HEK293 (cell line): ENCODE measurements at regions not wholly inside any gene's neighbourhood (a gene's known extent, or its start where the extent isn't known, plus 50 kb on each side); places are given as distances from the start of the nearest gene placed in this dataset.

Source experiments
- CTCF ChIA-PET: fragments of 350-600 bp; formaldehyde crosslinking; extraction: SDS; loops from one replicate; lab custom pipeline; 2021; ENCODE audit warnings: antibody characterized with exemption; lab: Yijun Ruan, JAX
- POLR2A ChIA-PET: fragments of 300-600 bp; formaldehyde crosslinking; extraction: SDS; loops from one replicate; lab custom pipeline; 2020; ENCODE audit warnings: antibody characterized with exemption, inconsistent platforms; lab: Yijun Ruan, JAX
- H3K27ac ChIP-seq: fragments of 200-500 bp; sonication (Bioruptor generic); 2 replicates; pipeline ENCODE4 v1.5.1; 2014; ENCODE audit warnings: low read depth, low read length, control low read depth, inconsistent platforms; ENCODE audit errors: extremely low read depth
- H3K36me3 ChIP-seq, 2 experiments: fragments of 200-500 bp in 1 of 2; sonication (Bioruptor generic) in 1 of 2; 1 replicate in 1 of 2; 2 replicates in 1 of 2; pipeline ENCODE4 v1.5.1; 2014 to 2017; ENCODE audit warnings: inconsistent platforms in 2 of 2, low read length in 2 of 2; ENCODE audit not compliant: control insufficient read depth in 2 of 2, insufficient read depth in 1 of 2
- H3K4me1 ChIP-seq: fragments of 200-500 bp; sonication (Bioruptor generic); 2 replicates; pipeline ENCODE4 v1.5.1; 2014; ENCODE audit warnings: mild to moderate bottlenecking, low read length, inconsistent platforms; ENCODE audit not compliant: control insufficient read depth, insufficient read depth
- H3K4me3 ChIP-seq: 2 replicates; pipeline ENCODE4 v1.5.1; 2011; ENCODE audit warnings: low read depth, mild to moderate bottlenecking, control low read depth, low read length, moderate library complexity
- H3K9me3 ChIP-seq: fragments of 200-500 bp; sonication (Bioruptor generic); 2 replicates; pipeline ENCODE4 v1.5.1; 2014; ENCODE audit warnings: low read depth, low read length, inconsistent platforms; ENCODE audit not compliant: control insufficient read depth, insufficient read depth
- AEBP2 ChIP-seq: fragments of 450-650 bp; formaldehyde crosslinking; IDR thresholded peaks from 2 replicates; pipeline ENCODE4 v1.5.1; 2016; ENCODE audit warnings: missing biosample characterization, missing genetic modification characterization, borderline replicate concordance
- BCL11B ChIP-seq: fragments of 450-650 bp; formaldehyde crosslinking; IDR thresholded peaks from 2 replicates; pipeline ENCODE4 v1.5.1; 2016; ENCODE audit warnings: low read depth, missing biosample characterization, missing genetic modification characterization
- CTCF ChIP-seq: fragments of 450-650 bp; formaldehyde crosslinking; IDR thresholded peaks from 2 replicates; pipeline ENCODE4 v1.5.1; 2016; ENCODE audit warnings: missing biosample characterization, missing genetic modification characterization
- GFI1B ChIP-seq: fragments of 450-650 bp; formaldehyde crosslinking; IDR thresholded peaks from 2 replicates; pipeline ENCODE4 v1.5.1; 2016; ENCODE audit warnings: missing biosample characterization, missing genetic modification characterization
- KLF8 ChIP-seq: fragments of 450-650 bp; formaldehyde crosslinking; IDR thresholded peaks from 2 replicates; pipeline ENCODE4 v1.5.1; 2016; ENCODE audit warnings: missing biosample characterization, missing genetic modification characterization
- PRDM1 ChIP-seq: fragments of 450-650 bp; formaldehyde crosslinking; IDR thresholded peaks from 2 replicates; pipeline ENCODE4; 2016; ENCODE audit warnings: missing biosample characterization, missing genetic modification characterization
- PRDM10 ChIP-seq: fragments of 450-650 bp; formaldehyde crosslinking; IDR thresholded peaks from 2 replicates; pipeline ENCODE4 v1.5.1; 2016; ENCODE audit warnings: missing biosample characterization, missing genetic modification characterization
- SETDB1 ChIP-seq: IDR thresholded peaks from one replicate; pipeline ENCODE4 v1.6.1; 2017; ENCODE audit warnings: mild to moderate bottlenecking, low read length, moderate library complexity, mixed read lengths; ENCODE audit not compliant: insufficient read length
- TCF7L2 ChIP-seq: IDR thresholded peaks from 2 replicates; pipeline ENCODE4 v1.6.1; 2011; ENCODE audit warnings: low read depth, mild to moderate bottlenecking, inconsistent platforms, low read length, moderate library complexity, borderline replicate concordance
- ZBTB17 ChIP-seq: fragments of 450-650 bp; formaldehyde crosslinking; IDR thresholded peaks from 2 replicates; pipeline ENCODE4 v1.5.1; 2016; ENCODE audit warnings: missing biosample characterization, missing genetic modification characterization
- ZBTB48 ChIP-seq: fragments of 450-650 bp; formaldehyde crosslinking; IDR thresholded peaks from 2 replicates; pipeline ENCODE4 v1.5.1; 2016; ENCODE audit warnings: missing biosample characterization, missing genetic modification characterization
- ZFP37 ChIP-seq: fragments of 450-650 bp; formaldehyde crosslinking; IDR thresholded peaks from 2 replicates; pipeline ENCODE4 v1.5.1; 2016; ENCODE audit warnings: missing biosample characterization, missing genetic modification characterization
- ZNF175 ChIP-seq: fragments of 450-650 bp; formaldehyde crosslinking; IDR thresholded peaks from 2 replicates; pipeline ENCODE4 v1.5.1; 2016; ENCODE audit warnings: missing biosample characterization, missing genetic modification characterization
- ZNF184 ChIP-seq: fragments of 450-650 bp; IDR thresholded peaks from 2 replicates; pipeline ENCODE4 v1.5.1; 2018; ENCODE audit warnings: missing biosample characterization, mild to moderate bottlenecking, missing genetic modification characterization
- ZNF23 ChIP-seq: fragments of 450-650 bp; formaldehyde crosslinking; IDR thresholded peaks from 2 replicates; pipeline ENCODE4 v1.5.1; 2016; ENCODE audit warnings: missing biosample characterization, missing genetic modification characterization, borderline replicate concordance
- ZNF354C ChIP-seq: fragments of 450-650 bp; formaldehyde crosslinking; IDR thresholded peaks from 2 replicates; pipeline ENCODE4 v1.5.1; 2016; ENCODE audit warnings: missing biosample characterization, missing genetic modification characterization, low read depth, borderline replicate concordance
- ZNF391 ChIP-seq: fragments of 450-650 bp; formaldehyde crosslinking; IDR thresholded peaks from 2 replicates; pipeline ENCODE4 v1.5.1; 2016; ENCODE audit warnings: low read depth, missing biosample characterization, missing genetic modification characterization, borderline replicate concordance
- ZNF416 ChIP-seq: fragments of 450-650 bp; formaldehyde crosslinking; IDR thresholded peaks from 2 replicates; pipeline ENCODE4 v1.5.1; 2016; ENCODE audit warnings: missing biosample characterization, missing genetic modification characterization
- ZNF426 ChIP-seq: fragments of 450-650 bp; formaldehyde crosslinking; IDR thresholded peaks from 2 replicates; pipeline ENCODE4 v1.5.1; 2017; ENCODE audit warnings: missing biosample characterization, missing genetic modification characterization, mild to moderate bottlenecking, inconsistent platforms, moderate library complexity
- ZNF513 ChIP-seq: fragments of 450-650 bp; IDR thresholded peaks from 2 replicates; pipeline ENCODE4 v1.5.1; 2018; ENCODE audit warnings: missing biosample characterization, missing genetic modification characterization
- ZNF571 ChIP-seq: fragments of 450-650 bp; formaldehyde crosslinking; IDR thresholded peaks from 2 replicates; pipeline ENCODE4 v1.5.0; 2017; ENCODE audit warnings: missing biosample characterization, missing genetic modification characterization
- ZNF701 ChIP-seq: fragments of 450-650 bp; formaldehyde crosslinking; IDR thresholded peaks from 2 replicates; pipeline ENCODE4 v1.5.1; 2016; ENCODE audit warnings: missing biosample characterization, missing genetic modification characterization
- ZNF777 ChIP-seq: fragments of 450-650 bp; formaldehyde crosslinking; IDR thresholded peaks from 2 replicates; pipeline ENCODE4 v1.5.1; 2017; ENCODE audit warnings: missing biosample characterization, missing genetic modification characterization, borderline replicate concordance
- ZNF791 ChIP-seq: fragments of 450-650 bp; formaldehyde crosslinking; IDR thresholded peaks from 2 replicates; pipeline ENCODE4 v1.5.1; 2016; ENCODE audit warnings: missing biosample characterization, missing genetic modification characterization
- ZNF837 ChIP-seq: fragments of 450-650 bp; formaldehyde crosslinking; IDR thresholded peaks from 2 replicates; pipeline ENCODE4 v1.5.1; 2016; ENCODE audit warnings: missing biosample characterization, missing genetic modification characterization
- ZSCAN23 ChIP-seq: fragments of 450-650 bp; formaldehyde crosslinking; IDR thresholded peaks from 2 replicates; pipeline ENCODE4 v1.5.1; 2016; ENCODE audit warnings: missing biosample characterization, missing genetic modification characterization

GRCh38 chr9:102135768-102136167 is 397.3 kb upstream of the GRIN3A start:
- TF ChIP-seq PRDM10 (no peak), ZNF513 (tag by site-specific recombination) (no peak), ZNF837 (no peak), CTCF (no peak), TCF7L2 (no peak), ZNF701 (tag by site-specific recombination) (no peak), ZNF777 (tag by site-specific recombination) (no peak), KLF8 (no peak), BCL11B (tag by site-specific recombination) (no peak), ZFP37 (tag by site-specific recombination) (no peak), ZNF23 (tag by site-specific recombination) (no peak), ZBTB17 (tag by site-specific recombination) (no peak), PRDM1 (tag by site-specific recombination) (no peak), SETDB1 (no peak), ZNF175 (tag by site-specific recombination) (no peak), ZNF354C (tag by site-specific recombination) (no peak), ZBTB48 (tag by site-specific recombination) (no peak), ZSCAN23 (no peak), ZNF184 (tag by site-specific recombination) (no peak)
- POLR2A ChIA-PET, result no interaction called here
- Histone ChIP-seq H3K4me3 (no peak overlapping the region), H3K4me1 (no peaks in the 10 kb centered on the region), H3K9me3 (no peaks in the 10 kb centered on the region), H3K36me3 (no peaks in the 10 kb centered on the region), H3K27ac (no peak overlapping the region)
- CTCF ChIA-PET, result no interaction called here

- Histone ChIP-seq H3K9me3 (no peaks in the 10 kb centered on the region), H3K27ac (no peak overlapping the region), H3K4me3 (no peak overlapping the region), H3K4me1 (no peaks in the 10 kb centered on the region), H3K36me3 (no peaks in the 10 kb centered on the region)
- POLR2A ChIA-PET, result no interaction called here
- CTCF ChIA-PET, result no interaction called here
- no peak for TF ChIP-seq AEBP2 (tag by site-specific recombination)
- no peak for TF ChIP-seq ZNF571 (tag by site-specific recombination)
- no peak for TF ChIP-seq ZNF426 (tag by site-specific recombination)
- TF ChIP-seq ZNF416 (tag by site-specific recombination), result no peak
- no peak for TF ChIP-seq ZNF777 (tag by site-specific recombination)
- no peak for TF ChIP-seq ZNF184 (tag by site-specific recombination)
- TF ChIP-seq GFI1B (tag by site-specific recombination), result no peak
- TF ChIP-seq ZNF791 (tag by site-specific recombination), result no peak
- TF ChIP-seq ZNF23 (tag by site-specific recombination), result no peak
- no peak for TF ChIP-seq ZNF391 (tag by site-specific recombination)
These were observed 386.0 kb upstream of the GRIN3A start for GRCh38 chr9:102124465-102124864.
